ENCODE measurements at regions not wholly inside any gene's neighbourhood (a gene's known extent, or its start where the extent isn't known, plus 50 kb on each side); places are given as distances from the start of the nearest gene placed in this dataset.

- TF ChIP-seq EZH2 (IDR thresholded peaks at IDR 0.05) (no peak), POLR2AphosphoS5 (IDR thresholded peaks at IDR 0.05; ENCODE audit: borderline replicate concordance, low read depth, low read length) (no peak), FOXP2 (optimal IDR thresholded peaks at IDR 0.05; ENCODE audit: control extremely low read depth, extremely low read length, insufficient read depth) (no peak)
These were observed 642.6 kb downstream of the METTL4 start for GRCh38 chr18:1928711-1929110.
